Mesothelial cell of epicardium (in vitro differentiated cells): ENCODE measurements at regions not wholly inside any gene's neighbourhood (a gene's known extent, or its start where the extent isn't known, plus 50 kb on each side); places are given as distances from the start of the nearest gene placed in this dataset.
"Not testable (repeated sequence)": the region's sequence is repeated elsewhere in the genome, so short reads cannot be mapped to it uniquely, and the experiment has no call there.

Experiments
- DNase-seq, 2 experiments: peaks; one replicate each; pipeline ENCODE4 v3.0.0; 2021; ENCODE audit warnings: low spot score in 2 of 2; ENCODE audit not compliant: unreplicated experiment in 2 of 2
- H3K27ac Mint-ChIP-seq: 2 replicates; pipeline ENCODE4 v1.8.0; 2021; ENCODE audit warnings: mixed read lengths
- H3K27me3 Mint-ChIP-seq: 2 replicates; pipeline ENCODE4 v1.8.0; 2021; ENCODE audit warnings: low read depth, mixed read lengths
- H3K36me3 Mint-ChIP-seq: 2 replicates; pipeline ENCODE4 v1.8.0; 2021; ENCODE audit warnings: mixed read lengths
- H3K4me1 Mint-ChIP-seq: 2 replicates; pipeline ENCODE4 v1.8.0; 2021; ENCODE audit warnings: mixed read lengths
- H3K4me3 Mint-ChIP-seq: 2 replicates; pipeline ENCODE4 v1.8.0; 2021; ENCODE audit warnings: mild to moderate bottlenecking, moderate library complexity, mixed read lengths
- H3K9me3 Mint-ChIP-seq: 2 replicates; pipeline ENCODE4 v1.8.0; 2021; ENCODE audit warnings: mixed read lengths
- CTCF ChIP-seq: fragments of 200-600 bp; sonication (generic); IDR thresholded peaks from one replicate; pipeline ENCODE4 v1.5.0; 2021; ENCODE audit warnings: antibody characterized with exemption; ENCODE audit not compliant: unreplicated experiment

GRCh38 chr12:83250866-83251265, 564.2 kb downstream of the TMTC2 start:
- no peaks in the 10 kb centered on the region for H3K36me3 Mint-ChIP-seq
- no peaks in the 10 kb centered on the region for H3K27me3 Mint-ChIP-seq
- H3K9me3 Mint-ChIP-seq, result peaks cover 33% of the 10 kb centered on the region
- no peaks in the 10 kb centered on the region for H3K4me1 Mint-ChIP-seq
- no peak for DNase-seq
- H3K4me3 Mint-ChIP-seq, result no peak overlapping the region
- no peak for TF ChIP-seq CTCF
- no peak overlapping the region for H3K27ac Mint-ChIP-seq

- peaks cover 23% of the 10 kb centered on the region for H3K9me3 Mint-ChIP-seq
Observed at GRCh38 chr12:83245156-83245555, 558.5 kb downstream of the TMTC2 start.

GRCh38 chr12:83244001-83244400, 557.3 kb downstream of the TMTC2 start:
- no peak for TF ChIP-seq CTCF
- Mint-ChIP-seq H3K27ac (no peak overlapping the region), H3K9me3 (peaks cover 24% of the 10 kb centered on the region), H3K27me3 (no peaks in the 10 kb centered on the region), H3K4me1 (peaks cover 8% of the 10 kb centered on the region), H3K36me3 (no peaks in the 10 kb centered on the region), H3K4me3 (no peak overlapping the region)
- DNase-seq, result no peak

More at GRCh38 chr12:83245156-83245555, 558.5 kb downstream of the TMTC2 start:
- no peaks in the 10 kb centered on the region for H3K27me3 Mint-ChIP-seq
- no peaks in the 10 kb centered on the region for H3K36me3 Mint-ChIP-seq
- no peak overlapping the region for H3K27ac Mint-ChIP-seq
- H3K4me3 Mint-ChIP-seq, result no peak overlapping the region
- TF ChIP-seq CTCF, result no peak
- no peak for DNase-seq
- peaks cover 8% of the 10 kb centered on the region for H3K4me1 Mint-ChIP-seq

- not testable (repeated sequence) for H3K4me3 Mint-ChIP-seq, H3K4me1 Mint-ChIP-seq, H3K36me3 Mint-ChIP-seq, H3K27ac Mint-ChIP-seq, H3K27me3 Mint-ChIP-seq, DNase-seq
- H3K9me3 Mint-ChIP-seq, result peaks cover 41% of the 10 kb centered on the region
Observed at GRCh38 chr12:83233987-83234386, 547.3 kb downstream of the TMTC2 start.

GRCh38 chr12:83226960-83227359, 540.3 kb downstream of the TMTC2 start:
- H3K27ac Mint-ChIP-seq, H3K36me3 Mint-ChIP-seq, H3K4me1 Mint-ChIP-seq, DNase-seq, H3K4me3 Mint-ChIP-seq, H3K27me3 Mint-ChIP-seq: not testable (repeated sequence)
- H3K9me3 Mint-ChIP-seq, result peaks cover 29% of the 10 kb centered on the region

GRCh38 chr12:83225806-83226205, 539.1 kb downstream of the TMTC2 start:
- no peaks in the 10 kb centered on the region for H3K27me3 Mint-ChIP-seq
- H3K9me3 Mint-ChIP-seq, result peaks cover 18% of the 10 kb centered on the region
- H3K36me3 Mint-ChIP-seq, result no peaks in the 10 kb centered on the region
- TF ChIP-seq CTCF, result no peak
- DNase-seq, result no peak
- no peak overlapping the region for H3K27ac Mint-ChIP-seq
- H3K4me3 Mint-ChIP-seq, result no peak overlapping the region
- peaks cover 6% of the 10 kb centered on the region for H3K4me1 Mint-ChIP-seq

- no peak overlapping the region for H3K27ac Mint-ChIP-seq
- no peak for TF ChIP-seq CTCF
- no peaks in the 10 kb centered on the region for H3K27me3 Mint-ChIP-seq
- H3K9me3 Mint-ChIP-seq, result peaks cover 6% of the 10 kb centered on the region
- no peaks in the 10 kb centered on the region for H3K36me3 Mint-ChIP-seq
- peaks cover 6% of the 10 kb centered on the region for H3K4me1 Mint-ChIP-seq
- no peak overlapping the region for H3K4me3 Mint-ChIP-seq
- no peak for DNase-seq
Observed at GRCh38 chr12:83224012-83224411, 537.3 kb downstream of the TMTC2 start.
